ENCODE measurements at regions not wholly inside any gene's neighbourhood (a gene's known extent, or its start where the extent isn't known, plus 50 kb on each side); places are given as distances from the start of the nearest gene placed in this dataset.

DNA sequence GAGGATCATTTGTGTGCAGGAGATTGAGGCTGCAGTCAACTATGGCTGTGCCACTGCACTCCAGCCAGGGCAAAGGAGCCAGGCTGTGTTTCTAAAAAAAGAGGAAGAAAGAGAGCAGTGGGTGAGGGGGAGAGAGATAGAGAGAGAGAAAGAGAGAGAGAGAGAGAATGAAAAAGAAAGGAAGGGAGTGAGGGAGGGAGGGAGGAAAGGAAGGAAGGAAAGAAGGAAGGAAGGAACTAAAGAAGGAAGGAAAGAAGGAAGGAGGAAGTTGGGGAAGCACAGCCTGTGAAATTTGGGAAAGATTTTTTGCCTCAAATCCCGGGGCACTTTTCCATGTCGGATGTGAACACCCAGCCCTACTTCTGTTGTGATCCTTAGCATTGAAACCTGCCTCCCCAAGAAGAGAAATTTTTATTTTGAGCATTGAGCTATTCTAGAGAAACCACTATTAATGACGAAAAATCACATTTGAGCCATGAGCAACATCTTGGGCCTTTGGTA lies 57.8 kb downstream of the FOXA2 start:
- TF ChIP-seq, protein P1, sequence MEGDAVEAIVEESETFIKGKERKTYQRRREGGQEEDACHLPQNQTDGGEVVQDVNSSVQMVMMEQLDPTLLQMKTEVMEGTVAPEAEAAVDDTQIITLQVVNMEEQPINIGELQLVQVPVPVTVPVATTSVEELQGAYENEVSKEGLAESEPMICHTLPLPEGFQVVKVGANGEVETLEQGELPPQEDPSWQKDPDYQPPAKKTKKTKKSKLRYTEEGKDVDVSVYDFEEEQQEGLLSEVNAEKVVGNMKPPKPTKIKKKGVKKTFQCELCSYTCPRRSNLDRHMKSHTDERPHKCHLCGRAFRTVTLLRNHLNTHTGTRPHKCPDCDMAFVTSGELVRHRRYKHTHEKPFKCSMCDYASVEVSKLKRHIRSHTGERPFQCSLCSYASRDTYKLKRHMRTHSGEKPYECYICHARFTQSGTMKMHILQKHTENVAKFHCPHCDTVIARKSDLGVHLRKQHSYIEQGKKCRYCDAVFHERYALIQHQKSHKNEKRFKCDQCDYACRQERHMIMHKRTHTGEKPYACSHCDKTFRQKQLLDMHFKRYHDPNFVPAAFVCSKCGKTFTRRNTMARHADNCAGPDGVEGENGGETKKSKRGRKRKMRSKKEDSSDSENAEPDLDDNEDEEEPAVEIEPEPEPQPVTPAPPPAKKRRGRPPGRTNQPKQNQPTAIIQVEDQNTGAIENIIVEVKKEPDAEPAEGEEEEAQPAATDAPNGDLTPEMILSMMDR (IDR thresholded peaks at IDR 0.05) = no peak
- TF ChIP-seq POLR2A (IDR thresholded peaks at IDR 0.05) = no peak

Measured in sigmoid colon (tissue), 3 donors.